HG03521 (cell line): ENCODE measurements at regions not wholly inside any gene's neighbourhood (a gene's known extent, or its start where the extent isn't known, plus 50 kb on each side); places are given as distances from the start of the nearest gene placed in this dataset.

Source experiments
- ATAC-seq: cut with Tn5 transposase; IDR thresholded peaks from one replicate; pipeline ENCODE4 v1.9.1; 2021; ENCODE audit warnings: mild to moderate bottlenecking, moderate library complexity; ENCODE audit not compliant: unreplicated experiment

DNA sequence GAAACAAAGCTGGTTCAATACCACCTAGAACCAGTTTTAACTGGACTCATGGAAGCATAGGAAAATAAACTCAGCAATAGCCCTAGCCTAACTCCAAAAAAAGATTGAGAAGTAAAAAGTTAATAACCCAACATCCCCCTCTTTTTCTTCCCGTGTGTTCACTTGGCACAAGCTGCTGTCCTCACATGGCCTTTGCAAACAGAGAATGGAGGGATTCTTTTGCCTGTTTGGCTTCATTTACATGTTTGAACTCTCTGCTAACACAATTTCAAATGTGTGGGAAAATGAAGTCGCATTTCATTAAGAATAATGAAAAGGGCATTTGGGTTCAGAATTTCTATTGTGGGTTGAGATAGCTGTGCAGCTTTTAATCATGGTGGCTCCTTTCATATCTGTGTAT, 589.2 kb upstream of the LRRTM1 start:
- no peak for ATAC-seq

DNA sequence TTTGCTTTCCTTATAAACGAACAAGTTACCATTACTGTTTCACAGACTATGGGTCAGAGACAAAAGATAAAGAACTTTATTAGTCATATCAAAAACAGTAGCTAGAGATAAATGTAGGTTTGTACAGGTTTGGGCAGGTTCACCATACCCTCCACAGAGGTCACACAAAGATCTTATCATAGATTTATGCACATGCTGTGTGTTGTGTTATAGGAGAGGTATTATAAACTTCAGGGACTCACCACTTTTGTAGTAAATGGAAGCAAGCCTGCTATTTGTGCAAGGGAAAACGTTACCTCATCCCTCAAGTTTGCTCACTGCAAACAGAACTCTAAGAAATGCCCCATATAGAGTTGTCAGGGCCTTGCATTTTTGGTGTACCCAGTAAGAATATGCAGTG, 584.5 kb upstream of the LRRTM1 start:
- no peak for ATAC-seq

DNA sequence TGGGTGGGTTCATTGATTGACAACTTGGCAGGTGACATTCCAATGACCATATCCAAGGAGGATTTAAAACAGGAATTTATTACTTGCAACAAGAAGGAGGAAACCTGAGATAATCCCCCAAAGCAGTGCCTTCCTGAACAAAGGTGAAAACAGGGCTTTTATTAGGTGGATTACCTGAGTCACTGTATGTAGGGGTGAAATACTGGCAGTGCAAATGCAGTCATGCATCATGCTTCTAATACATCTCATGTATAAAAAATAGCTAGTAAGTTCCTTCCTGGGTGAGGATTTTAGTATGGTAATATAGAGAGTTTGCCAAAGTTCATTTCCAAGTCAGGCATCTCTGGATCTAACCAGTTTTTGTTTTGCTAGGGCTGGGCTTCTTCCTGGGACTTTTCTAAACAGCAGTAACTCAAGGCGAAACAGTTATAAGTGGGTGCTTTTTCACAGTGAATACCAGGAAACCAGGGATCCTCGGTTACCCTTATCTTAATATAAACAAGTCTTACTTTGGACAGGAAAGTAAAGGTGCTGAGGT, 583.4 kb upstream of the LRRTM1 start:
- no peak for ATAC-seq

DNA sequence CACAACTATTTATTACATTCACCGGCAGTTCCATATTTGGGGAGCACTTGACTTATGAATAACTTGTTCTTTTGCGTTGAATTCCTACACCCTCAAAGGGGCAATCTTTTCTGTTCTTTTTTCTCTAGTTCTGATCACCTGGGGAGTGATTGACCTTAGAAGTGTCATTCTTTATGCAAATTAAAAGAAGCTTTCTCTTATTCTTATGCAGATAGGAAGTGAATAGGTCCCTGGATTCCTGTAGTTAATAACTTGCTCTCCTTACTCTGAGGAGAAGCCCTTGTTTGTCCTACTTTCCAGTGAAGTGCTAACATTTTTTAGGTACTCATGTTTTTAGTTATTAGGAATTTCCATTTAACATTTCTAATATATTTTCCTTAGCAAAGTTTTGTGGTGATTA, 569.8 kb upstream of the LRRTM1 start:
- no peak for ATAC-seq

DNA sequence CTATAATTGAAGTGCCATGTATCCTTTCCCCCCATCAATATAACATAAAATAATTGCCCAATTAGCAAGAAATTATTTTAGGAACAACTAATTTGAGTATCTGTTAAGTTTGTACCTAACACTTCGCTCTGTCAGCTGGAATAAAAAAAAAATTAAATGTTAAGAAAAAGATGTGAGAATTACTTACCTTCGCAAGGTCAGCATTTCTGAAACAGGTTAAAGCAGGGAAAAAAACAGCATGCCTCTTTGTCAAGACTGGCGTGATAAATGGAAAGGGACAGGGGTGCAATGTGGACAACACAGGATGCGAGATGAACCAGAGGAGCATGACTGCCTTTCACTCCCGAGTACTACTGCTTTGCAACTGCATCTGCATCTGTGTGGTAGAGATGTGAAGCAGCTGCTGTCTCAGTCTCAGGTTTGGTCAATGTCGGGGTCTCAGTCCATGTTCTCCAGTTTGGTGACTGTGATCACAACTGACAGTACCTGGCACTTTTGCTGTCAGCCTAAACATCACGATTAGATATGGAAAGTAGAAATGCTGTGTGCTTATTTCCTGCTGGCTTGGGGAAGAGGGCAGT, 565.4 kb upstream of the LRRTM1 start:
- ATAC-seq = no peak

DNA sequence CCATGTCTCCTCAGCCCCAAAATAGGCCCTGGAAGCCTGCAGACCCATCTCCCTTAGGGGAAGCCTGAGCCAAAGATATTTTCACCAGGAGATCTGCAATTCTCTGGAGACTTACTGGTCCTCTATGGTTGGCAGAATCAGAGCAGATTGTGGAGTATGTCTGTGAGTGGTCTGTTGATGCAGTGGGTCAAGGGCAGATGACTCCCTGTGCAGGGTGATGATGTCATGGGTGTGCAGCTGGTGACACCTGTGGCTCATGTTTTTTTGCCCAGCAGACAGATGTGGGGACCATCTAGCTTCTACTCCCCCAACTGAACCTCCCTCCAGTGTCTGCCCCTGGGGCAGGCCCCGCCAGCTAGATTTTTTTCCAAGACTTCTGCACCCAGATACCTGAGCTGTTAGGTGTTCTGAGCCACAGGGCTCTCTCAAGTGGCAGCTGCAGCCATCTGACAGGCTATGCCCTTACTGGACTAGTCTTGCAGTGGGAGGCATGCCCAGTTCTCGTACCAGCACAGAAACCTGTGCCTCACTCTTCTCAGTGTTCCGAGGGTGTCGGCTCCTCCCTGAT, 558.7 kb upstream of the LRRTM1 start:
- no peak for ATAC-seq

DNA sequence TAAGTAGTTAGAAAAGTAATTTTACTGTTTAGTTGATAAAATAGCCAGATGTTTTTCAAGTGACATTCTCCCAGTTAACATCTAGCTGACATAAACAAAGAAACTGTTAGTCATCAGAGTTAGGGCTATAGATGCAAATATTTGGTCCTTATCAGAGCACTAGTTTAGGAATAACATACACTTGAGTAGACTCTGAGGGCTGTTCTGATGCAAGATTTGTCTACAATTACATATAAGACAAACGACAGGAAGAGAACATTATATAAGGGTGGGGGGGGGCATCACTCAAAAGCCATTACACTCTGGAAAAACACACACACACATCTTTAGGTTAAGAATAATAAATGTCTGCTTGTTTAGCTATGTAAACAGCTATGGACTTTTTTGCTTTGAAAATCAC, 554.4 kb upstream of the LRRTM1 start:
- no peak for ATAC-seq

DNA sequence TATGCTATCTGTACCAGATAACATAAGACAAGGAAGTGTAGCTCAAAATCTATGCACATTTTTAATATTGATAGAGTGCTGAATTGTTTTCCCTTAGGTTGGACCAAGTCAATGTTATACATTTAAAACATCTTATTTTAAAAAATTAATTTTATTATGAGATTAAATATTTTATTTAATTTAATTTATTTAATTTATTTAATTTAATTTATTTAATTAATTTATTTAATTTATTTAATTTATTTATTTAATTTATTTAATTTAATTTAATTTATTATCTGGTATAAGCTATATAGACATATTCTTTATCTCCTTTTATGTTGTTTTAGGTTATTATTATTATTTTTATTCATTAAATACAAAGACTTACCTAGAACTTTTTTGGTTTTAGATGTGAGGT, 551.7 kb upstream of the LRRTM1 start:
- no peak for ATAC-seq

DNA sequence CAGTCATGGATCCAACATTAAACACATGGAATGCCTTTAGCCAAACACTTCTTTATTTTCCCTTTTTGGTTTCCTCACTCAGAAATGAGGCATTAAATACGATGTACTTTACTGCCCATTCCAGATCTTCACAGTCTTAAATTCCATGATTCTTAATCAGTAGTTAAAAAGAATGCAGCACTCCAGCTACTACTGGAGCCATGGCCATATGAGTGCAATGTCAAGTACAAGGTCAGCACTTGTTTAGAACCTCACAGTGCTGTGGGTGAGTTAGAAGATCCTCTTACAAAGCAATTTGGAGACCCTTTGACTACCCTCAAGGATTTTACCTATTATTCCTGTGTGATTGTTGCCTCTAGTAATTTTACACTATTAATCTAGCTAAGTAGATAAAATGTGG, 550.3 kb upstream of the LRRTM1 start:
- ATAC-seq = no peak

DNA sequence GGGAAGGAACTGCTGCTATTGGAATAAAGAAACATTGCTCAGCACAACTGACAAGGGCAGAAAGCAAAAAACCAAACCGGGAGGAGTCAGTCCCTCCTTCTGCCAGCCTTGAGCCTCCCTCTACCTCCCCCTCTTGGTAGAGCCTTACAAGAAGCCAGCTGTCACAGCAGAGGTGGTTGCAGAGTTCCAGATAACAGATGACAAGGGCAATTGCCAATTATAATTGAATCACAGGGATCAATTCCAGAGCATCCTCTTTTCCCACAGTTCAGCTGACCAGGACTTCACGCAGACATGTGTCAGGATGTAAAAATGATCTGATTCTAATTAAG, 548.2 kb upstream of the LRRTM1 start:
- ATAC-seq = no peak

DNA sequence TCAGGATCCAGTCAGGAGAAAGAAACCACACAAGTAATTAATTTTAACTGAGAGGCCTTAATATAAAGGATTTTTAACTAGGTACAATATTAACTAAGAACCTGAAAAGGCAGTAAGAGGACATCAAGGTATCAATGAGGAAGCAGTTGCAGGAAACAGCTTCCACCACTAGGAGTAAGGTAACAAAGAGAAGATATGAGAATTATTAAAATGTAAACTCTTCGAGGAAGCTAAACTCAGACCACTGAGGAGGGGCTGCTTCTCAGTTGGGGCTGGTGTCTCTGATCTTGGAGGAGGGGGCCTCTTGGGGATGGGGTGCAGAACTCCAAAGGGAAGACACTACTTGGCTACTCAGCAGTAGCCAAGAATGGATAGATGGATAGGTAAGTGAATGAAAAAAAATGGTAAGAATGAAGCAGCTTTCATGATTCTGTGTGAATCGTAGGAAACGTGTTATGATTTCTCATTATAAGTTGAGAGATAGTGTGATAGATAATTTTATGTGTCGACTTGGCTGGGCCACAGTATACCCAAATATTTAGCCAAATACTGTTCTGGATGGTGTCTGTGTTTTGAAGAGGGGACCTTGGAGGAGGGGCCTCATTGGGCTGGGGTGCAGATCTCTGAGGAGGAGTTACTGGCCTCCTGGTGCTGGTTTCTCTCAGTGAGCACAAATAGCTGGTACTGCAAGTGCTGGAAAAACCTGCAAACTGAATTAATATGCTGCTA, 547.7 kb upstream of the LRRTM1 start:
- no peak for ATAC-seq

DNA sequence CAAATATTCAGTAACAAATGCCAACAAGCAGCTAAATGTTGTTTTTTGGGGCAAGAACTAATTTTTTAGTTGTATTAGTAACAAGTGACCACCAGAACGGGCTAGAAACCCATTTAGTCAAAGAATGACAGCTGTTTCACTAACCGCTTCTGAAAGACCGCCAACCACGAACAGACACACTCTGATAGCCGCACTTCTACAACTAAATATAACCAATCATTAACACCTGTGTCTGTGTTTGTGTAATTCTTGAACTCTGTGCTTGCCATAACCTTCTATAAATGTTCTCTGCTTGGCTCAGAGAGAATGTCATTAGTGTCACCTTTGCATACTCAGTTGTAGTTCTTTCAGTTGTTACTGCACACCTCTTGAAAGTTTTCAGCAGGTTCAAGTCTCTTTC, 526.3 kb upstream of the LRRTM1 start:
- no peak for ATAC-seq

DNA sequence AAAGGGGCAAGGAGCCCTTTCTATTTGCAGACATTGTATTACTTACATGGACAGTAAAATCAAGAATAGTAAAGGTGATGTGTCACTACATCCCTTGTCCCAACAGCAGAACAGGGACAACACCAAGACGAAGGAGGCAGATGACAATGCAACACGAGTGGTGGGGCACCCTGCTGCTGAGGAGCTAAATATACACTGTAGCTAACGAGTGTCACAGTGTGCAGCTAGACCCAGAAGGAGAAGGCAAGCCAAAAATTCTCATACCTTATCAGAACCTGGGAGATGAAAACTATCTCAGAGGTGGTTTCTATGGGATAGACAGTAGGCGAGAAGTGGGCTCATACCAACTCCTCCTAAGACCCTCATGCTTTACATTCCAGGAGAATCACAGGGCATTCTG, 518.4 kb upstream of the LRRTM1 start:
- ATAC-seq = no peak

DNA sequence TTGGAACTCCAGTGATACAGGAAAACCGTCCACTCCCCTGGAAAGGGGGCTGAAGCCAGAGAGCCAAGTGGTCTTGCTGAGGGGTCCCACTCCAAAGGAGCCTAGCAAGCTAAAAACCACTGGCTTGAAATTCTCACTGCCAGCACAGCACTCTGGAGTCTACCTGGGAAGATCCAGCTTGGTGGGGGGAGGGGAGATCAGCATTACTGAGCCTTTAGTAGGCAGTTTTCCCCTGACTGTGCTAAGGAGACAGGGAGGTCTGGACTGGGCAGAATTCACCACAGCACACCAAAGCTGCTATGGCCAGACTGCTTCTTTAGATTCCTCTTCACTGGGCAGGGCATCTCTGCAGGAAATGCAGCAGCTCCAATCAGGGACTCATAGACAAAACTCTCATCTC, 510.7 kb upstream of the LRRTM1 start:
- no peak for ATAC-seq

DNA sequence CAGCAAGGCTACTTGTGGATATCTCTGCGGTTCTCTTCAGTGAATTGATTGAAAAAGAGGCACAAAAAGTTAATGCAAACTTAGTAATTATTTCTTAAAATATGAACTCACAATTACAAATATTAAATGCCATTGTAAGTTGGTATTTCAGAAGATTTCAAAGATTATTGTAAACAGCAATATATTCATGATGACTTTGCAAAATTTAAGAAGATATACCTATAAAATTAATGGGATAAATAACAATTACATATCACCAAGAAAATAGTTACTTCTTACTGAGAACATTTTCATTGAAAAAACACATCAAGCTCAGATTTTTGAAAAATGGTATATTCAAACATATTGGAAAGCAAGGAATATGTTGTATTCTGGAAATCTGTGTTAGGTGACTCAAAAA, 482.0 kb upstream of the LRRTM1 start:
- no peak for ATAC-seq

DNA sequence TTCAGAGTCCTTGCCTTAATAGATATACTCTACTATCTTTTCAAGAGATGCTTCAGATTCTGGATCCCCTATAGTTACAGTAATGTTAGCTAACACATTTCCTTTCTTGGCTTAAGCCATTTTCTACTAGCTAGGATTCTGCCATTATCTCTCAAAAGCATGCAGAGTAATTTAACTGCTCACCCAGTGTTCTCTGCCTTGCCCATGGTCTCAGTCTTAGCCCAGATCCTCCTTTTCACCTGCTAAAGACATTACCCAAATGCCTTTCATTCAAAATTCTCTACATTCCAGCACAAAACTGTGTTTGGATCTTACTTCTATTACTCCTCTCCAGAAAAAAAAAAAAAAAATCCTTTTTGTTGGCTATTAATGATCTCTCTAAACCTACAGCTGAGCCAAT, 474.2 kb upstream of the LRRTM1 start:
- no peak for ATAC-seq

DNA sequence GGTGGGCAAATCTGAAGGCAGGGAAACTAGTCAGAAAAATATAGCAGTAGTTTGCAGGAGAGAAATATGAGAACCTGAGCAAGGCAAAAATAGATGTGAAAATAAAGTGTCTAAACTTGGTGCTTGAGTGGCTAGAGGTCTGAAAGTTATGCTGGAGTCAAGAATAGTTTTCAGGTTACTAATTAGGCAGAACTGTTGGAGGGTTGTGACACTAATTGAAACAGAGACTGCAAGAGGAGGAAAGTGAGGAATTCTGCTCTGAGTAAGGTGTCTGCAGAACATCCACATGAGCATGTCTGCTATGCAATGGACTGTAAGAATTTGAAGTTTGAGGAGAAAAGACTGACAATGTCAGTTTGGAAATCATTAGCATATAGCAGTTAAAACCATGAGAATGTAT, 444.0 kb upstream of the LRRTM1 start:
- no peak for ATAC-seq

DNA sequence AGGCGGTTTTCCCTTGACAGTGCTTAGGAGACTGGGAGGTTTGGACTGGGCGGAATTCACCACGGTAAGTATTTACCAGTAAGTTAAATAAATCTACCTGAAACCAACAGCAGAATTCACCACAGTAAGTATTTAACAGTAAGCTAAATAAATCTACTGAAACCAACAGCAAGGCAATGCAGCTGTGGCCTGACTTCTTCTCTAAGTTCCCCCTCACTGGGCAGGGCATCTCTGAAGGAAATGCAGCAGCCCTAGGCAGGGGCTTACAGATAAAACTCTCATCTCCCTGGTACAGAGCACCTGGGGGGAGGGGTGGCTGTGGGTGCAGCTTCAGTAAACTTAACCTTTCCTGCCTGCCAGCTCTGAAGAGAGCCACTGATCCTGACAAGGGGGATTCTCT, 432.5 kb upstream of the LRRTM1 start:
- no peak for ATAC-seq

DNA sequence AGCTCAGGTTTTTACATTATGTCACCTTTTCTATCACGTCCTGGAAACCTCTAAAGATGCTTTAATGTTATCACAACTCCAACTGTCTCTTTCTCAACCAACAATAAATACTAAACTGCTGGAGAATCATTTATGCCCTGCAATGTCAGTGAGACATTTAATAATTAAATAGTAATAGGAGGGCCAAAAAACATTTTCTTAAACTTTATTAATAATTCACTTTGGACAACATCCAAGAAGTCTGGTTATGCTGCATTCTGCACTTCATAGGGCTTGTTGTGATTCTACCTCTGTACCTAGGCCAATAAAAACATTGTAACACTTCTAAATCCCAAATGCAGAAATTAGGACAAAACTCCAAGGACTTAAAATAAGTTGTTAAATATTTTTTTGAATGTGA, 420.4 kb upstream of the LRRTM1 start:
- ATAC-seq = no peak

DNA sequence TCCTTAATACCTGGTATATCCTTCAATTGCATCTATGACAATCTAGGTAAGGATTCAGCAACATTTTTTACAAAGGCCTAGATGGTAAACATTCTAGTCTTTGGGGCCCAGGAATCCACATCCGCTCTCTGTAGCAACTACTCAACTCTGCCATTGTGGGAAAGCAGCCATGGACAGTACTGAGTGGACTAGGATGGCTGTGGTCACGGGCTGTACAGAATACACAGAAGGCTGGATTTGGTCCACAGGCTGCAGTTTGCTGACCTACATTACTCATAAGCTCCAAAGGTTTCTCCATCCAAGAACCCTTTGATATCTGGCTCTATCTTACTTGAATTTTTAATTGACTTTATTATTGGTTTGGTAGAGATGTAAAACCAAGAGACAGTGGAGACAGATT, 418.3 kb upstream of the LRRTM1 start:
- ATAC-seq = no peak

DNA sequence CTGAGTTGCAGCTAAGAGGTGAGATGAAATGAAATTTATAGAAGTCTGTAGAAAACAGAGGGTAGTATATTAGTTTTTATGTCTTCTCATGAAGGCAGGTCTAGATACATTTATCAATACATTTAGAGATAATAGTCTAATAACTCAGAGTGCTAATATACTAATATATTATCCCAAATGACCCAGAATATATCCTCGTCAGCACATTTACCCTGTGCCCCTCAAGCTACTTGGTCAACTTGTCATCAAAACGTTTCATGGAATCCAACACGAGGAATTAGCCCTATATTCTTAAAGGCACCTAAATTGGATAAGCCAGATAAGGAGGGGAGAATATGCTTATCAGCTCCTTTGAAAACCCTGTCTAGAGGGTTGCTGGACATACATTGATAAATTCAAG, 415.1 kb upstream of the LRRTM1 start:
- no peak for ATAC-seq

DNA sequence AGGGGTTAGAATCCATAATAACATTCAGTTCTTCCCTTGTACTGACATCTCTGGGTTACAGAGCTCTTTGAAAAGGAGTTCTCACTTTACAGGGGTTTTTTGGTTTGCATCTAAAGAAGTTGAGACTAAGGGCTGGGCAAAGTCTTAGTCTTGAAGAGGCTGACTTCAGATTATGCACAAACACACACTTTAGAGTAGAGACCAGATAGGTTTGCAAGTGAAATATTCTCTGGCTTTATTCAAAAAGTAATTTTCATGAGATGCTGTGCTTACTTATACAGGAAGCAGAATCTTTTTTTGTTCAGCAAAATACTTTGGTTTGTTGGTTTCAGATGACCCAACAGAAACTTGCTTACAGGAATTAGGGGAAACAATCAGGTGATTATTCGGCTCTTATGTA, 410.9 kb upstream of the LRRTM1 start:
- ATAC-seq = no peak

DNA sequence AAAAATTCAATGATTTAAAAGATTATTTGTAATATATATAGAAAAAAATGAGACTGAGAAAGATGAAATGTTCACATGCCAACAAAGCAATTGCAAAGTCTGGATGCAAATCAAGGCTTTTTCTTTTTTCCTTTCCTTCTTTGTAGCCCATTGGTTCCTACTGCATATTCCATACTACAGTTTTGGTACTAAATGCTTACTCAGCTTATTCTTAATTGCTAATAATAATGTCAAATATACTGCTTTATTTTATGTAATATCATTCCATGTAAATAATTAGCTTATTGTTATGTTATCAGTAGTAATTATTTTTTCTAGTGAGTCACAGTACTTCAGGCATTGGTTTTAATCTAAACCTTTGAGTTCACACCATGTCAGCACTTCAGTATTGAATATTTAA, 407.4 kb upstream of the LRRTM1 start:
- no peak for ATAC-seq
